ENCODE measurements at regions not wholly inside any gene's neighbourhood (a gene's known extent, or its start where the extent isn't known, plus 50 kb on each side); places are given as distances from the start of the nearest gene placed in this dataset.

- Histone ChIP-seq H3K79me2 (ENCODE audit: insufficient read depth, low read depth, low read length) (no peaks in the 10 kb centered on the region), H2AFZ (ENCODE audit: low read length) (no peak within 1 kb of the TSS), H3K9me2 (ENCODE audit: insufficient read depth, low read length) (no peaks in the 10 kb centered on the region), H3K4me3 (ENCODE audit: low read depth, low read length, poor library complexity, severe bottlenecking) (no peak within 1 kb of the TSS), H3K9me3 (ENCODE audit: low read length) (no peaks in the 10 kb centered on the region), H3K4me2 (ENCODE audit: low read length) (no peak within 1 kb of the TSS), H3K4me1 (ENCODE audit: insufficient read depth, low read length, poor library complexity, severe bottlenecking) (no peaks in the 10 kb centered on the region), H4K20me1 (ENCODE audit: insufficient read depth, low read length) (no peaks in the 10 kb centered on the region), H3K36me3 (ENCODE audit: insufficient read depth, low read length) (no peaks in the 10 kb centered on the region), H3K27ac (ENCODE audit: low read depth, low read length, poor library complexity, severe bottlenecking) (no peak within 1 kb of the TSS)
- ChIA-PET CTCF (ENCODE audit: unreplicated experiment) (no interaction called here), POLR2A (no interaction called here)
- no peak for DNase-seq (ENCODE audit: low spot score)
- intact Hi-C loops (cut with micrococcal nuclease; ENCODE audit: unreplicated experiment): no loop called here
- TF ChIP-seq CTCF (conservative IDR thresholded peaks at IDR 0.05; ENCODE audit: low read length) (no peak), EZH2phosphoT487 (IDR thresholded peaks at IDR 0.05; ENCODE audit: borderline replicate concordance, low read depth, low read length) (no peak)
- no TSS peak for BruUV-seq (replicated peaks)
Measured at GRCh38 chr13:105465745-105466144, 1069.7 kb downstream of the EFNB2 start, which contains the start of gene DAOA. TSS of gene DAOA (plus strand) at chr13:105466045.

DNA sequence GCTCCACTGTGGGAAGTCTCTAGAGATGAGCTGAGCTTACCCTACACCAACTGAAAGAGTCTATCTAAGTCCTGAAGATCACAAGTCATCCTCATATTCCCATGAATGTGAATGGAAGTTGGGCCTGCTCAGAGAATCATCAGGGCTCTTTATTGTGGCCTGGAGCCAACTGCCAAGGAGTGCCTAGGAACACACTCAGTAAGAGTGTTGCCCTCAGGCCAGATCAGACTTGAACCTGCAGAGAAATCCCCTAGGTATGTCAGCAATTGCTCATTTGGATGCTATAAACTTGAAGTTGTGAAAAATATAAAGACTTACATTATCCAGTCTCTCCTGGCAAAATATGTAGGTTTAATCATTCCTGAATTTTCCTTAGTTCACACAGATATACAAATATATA lies 1070.2 kb downstream of the EFNB2 start:
- no TSS peak for BruUV-seq (replicated peaks)
- H3K27ac ChIP-seq (ENCODE audit: low read depth, low read length, poor library complexity, severe bottlenecking): no peak overlapping the region
- no peak for DNase-seq (ENCODE audit: low spot score)
- no peak overlapping the region for H3K4me2 ChIP-seq (ENCODE audit: low read length)
- ChIA-PET CTCF (ENCODE audit: unreplicated experiment) (no interaction called here), POLR2A (no interaction called here)
- H3K9me3 ChIP-seq (ENCODE audit: low read length): no peaks in the 10 kb centered on the region
- no peaks in the 10 kb centered on the region for H3K4me1 ChIP-seq (ENCODE audit: insufficient read depth, low read length, poor library complexity, severe bottlenecking)
- no peaks in the 10 kb centered on the region for H3K9me2 ChIP-seq (ENCODE audit: insufficient read depth, low read length)
- no peaks in the 10 kb centered on the region for H3K79me2 ChIP-seq (ENCODE audit: insufficient read depth, low read depth, low read length)
- no peak overlapping the region for H2AFZ ChIP-seq (ENCODE audit: low read length)
- H4K20me1 ChIP-seq (ENCODE audit: insufficient read depth, low read length): no peaks in the 10 kb centered on the region
- intact Hi-C loops (cut with micrococcal nuclease; ENCODE audit: unreplicated experiment): no loop called here
- no peak overlapping the region for H3K4me3 ChIP-seq (ENCODE audit: low read depth, low read length, poor library complexity, severe bottlenecking)
- TF ChIP-seq CTCF (conservative IDR thresholded peaks at IDR 0.05; ENCODE audit: low read length) (no peak), EZH2phosphoT487 (IDR thresholded peaks at IDR 0.05; ENCODE audit: borderline replicate concordance, low read depth, low read length) (no peak)
- H3K36me3 ChIP-seq (ENCODE audit: insufficient read depth, low read length): no peaks in the 10 kb centered on the region

DNA sequence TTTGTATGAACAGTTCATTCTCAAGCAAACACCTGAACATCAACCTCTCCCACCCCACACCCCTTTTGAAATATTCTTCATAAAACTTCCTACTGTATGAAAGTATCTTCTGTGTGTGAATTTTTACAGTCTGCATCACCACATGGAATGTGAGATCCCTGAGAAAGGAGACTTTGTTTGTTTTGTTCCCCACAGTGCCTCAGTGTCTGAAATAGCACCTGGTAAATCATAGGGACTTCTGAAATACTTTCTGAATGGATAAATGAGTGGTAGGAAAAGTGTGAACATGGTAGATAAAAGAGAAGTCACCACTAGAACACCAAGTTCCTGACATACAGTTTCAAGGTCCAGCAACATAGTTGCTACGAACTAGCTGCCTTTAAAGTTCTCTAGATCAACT lies 1071.2 kb downstream of the EFNB2 start:
- DNase-seq (ENCODE audit: low spot score): no peak
- CTCF ChIA-PET (ENCODE audit: unreplicated experiment): no interaction called here
- TF ChIP-seq EZH2phosphoT487 (IDR thresholded peaks at IDR 0.05; ENCODE audit: borderline replicate concordance, low read depth, low read length) (no peak), CTCF (conservative IDR thresholded peaks at IDR 0.05; ENCODE audit: low read length) (no peak)
- Histone ChIP-seq H3K4me1 (ENCODE audit: insufficient read depth, low read length, poor library complexity, severe bottlenecking) (no peaks in the 10 kb centered on the region), H3K36me3 (ENCODE audit: insufficient read depth, low read length) (no peaks in the 10 kb centered on the region), H3K4me3 (ENCODE audit: low read depth, low read length, poor library complexity, severe bottlenecking) (no peak overlapping the region), H3K79me2 (ENCODE audit: insufficient read depth, low read depth, low read length) (no peaks in the 10 kb centered on the region), H3K4me2 (ENCODE audit: low read length) (no peak overlapping the region), H3K27ac (ENCODE audit: low read depth, low read length, poor library complexity, severe bottlenecking) (no peak overlapping the region), H3K9me3 (ENCODE audit: low read length) (no peaks in the 10 kb centered on the region), H3K9me2 (ENCODE audit: insufficient read depth, low read length) (no peaks in the 10 kb centered on the region), H4K20me1 (ENCODE audit: insufficient read depth, low read length) (no peaks in the 10 kb centered on the region), H2AFZ (ENCODE audit: low read length) (no peak overlapping the region)
- POLR2A ChIA-PET: no interaction called here
- intact Hi-C loops (cut with micrococcal nuclease; ENCODE audit: unreplicated experiment): no loop called here
- BruUV-seq (replicated peaks): no TSS peak

Measured in OCI-LY7 (cell line).